ENCODE measurements at regions not wholly inside any gene's neighbourhood (a gene's known extent, or its start where the extent isn't known, plus 50 kb on each side); places are given as distances from the start of the nearest gene placed in this dataset.

GRCh38 chr4:36823199-36823967 lies 421.2 kb upstream of the NWD2 start:
- no peak for DNase-seq

GRCh38 chr4:36824682-36825081 lies 419.9 kb upstream of the NWD2 start:
- no peak for DNase-seq

- no peak for DNase-seq
These were observed 409.3 kb upstream of the NWD2 start for GRCh38 chr4:36835246-36835645.

GRCh38 chr4:36841583-36842326 lies 402.8 kb upstream of the NWD2 start:
- DNase-seq, result no peak

GRCh38 chr4:36844448-36844847 lies 400.1 kb upstream of the NWD2 start:
- DNase-seq, result no peak

- no peak for DNase-seq
These were observed 391.7 kb upstream of the NWD2 start for GRCh38 chr4:36852856-36853255.

GRCh38 chr4:36854554-36854953 lies 390.0 kb upstream of the NWD2 start:
- no peak for DNase-seq

- no peak for DNase-seq
These were observed 380.9 kb upstream of the NWD2 start for GRCh38 chr4:36863601-36864000.

GRCh38 chr4:36870121-36870520 lies 374.4 kb upstream of the NWD2 start:
- no peak for DNase-seq

GRCh38 chr4:36872679-36873078 lies 371.9 kb upstream of the NWD2 start:
- DNase-seq, result no peak

- no peak for DNase-seq
These were observed 360.4 kb upstream of the NWD2 start for GRCh38 chr4:36884151-36884550.

GRCh38 chr4:36891971-36892370 lies 352.6 kb upstream of the NWD2 start:
- no peak for DNase-seq

GRCh38 chr4:36900446-36900987 lies 344.0 kb upstream of the NWD2 start:
- no peak for DNase-seq

- DNase-seq, result no peak
These were observed 339.7 kb upstream of the NWD2 start for GRCh38 chr4:36904823-36905222.

- no peak for DNase-seq
These were observed 330.4 kb upstream of the NWD2 start for GRCh38 chr4:36914106-36914505.

- DNase-seq, result no peak
These were observed 328.8 kb upstream of the NWD2 start for GRCh38 chr4:36915717-36916116.

GRCh38 chr4:36917413-36917812 lies 327.1 kb upstream of the NWD2 start:
- DNase-seq, result no peak

- DNase-seq, result no peak
These were observed 324.8 kb upstream of the NWD2 start for GRCh38 chr4:36919721-36920120.

- no peak for DNase-seq
These were observed 322.9 kb upstream of the NWD2 start for GRCh38 chr4:36921476-36922216.

GRCh38 chr4:36930562-36931111 lies 313.9 kb upstream of the NWD2 start:
- no peak for DNase-seq

GRCh38 chr4:36944232-36944631 lies 300.3 kb upstream of the NWD2 start:
- DNase-seq, result no peak

GRCh38 chr4:36961420-36961819 lies 283.1 kb upstream of the NWD2 start:
- DNase-seq, result no peak

Data from left kidney (tissue), 1 donor.